CD4-positive, CD25-positive, alpha-beta regulatory T cell (primary cell): ENCODE measurements at regions not wholly inside any gene's neighbourhood (a gene's known extent, or its start where the extent isn't known, plus 50 kb on each side); places are given as distances from the start of the nearest gene placed in this dataset.

ENCODE experiments used
- ATAC-seq, 2 donors: fragments of 150-1000 bp; cut with Tn5 transposase; one replicate each; pipeline ENCODE4 v1.10.0; 2021; ENCODE audit warnings: low read depth in 2 of 2, moderate number of reproducible peaks in 2 of 2, moderate library complexity in 1 of 2
- DNase-seq, 3 donors: peaks; one replicate each; pipeline versions ENCODE4 v3.0.0 to v3.0.0-alpha.2; 2012 to 2022; ENCODE audit warnings: mixed read lengths in 1 of 3
- H3K27ac ChIP-seq: one replicate; pipeline ENCODE4 v1.7.0; 2013; ENCODE audit warnings: mild to moderate bottlenecking, low read length; ENCODE audit not compliant: insufficient read depth, poor library complexity, severe bottlenecking
- H3K27me3 ChIP-seq: one replicate; pipeline ENCODE4 v1.7.0; 2013; ENCODE audit warnings: low read length; ENCODE audit not compliant: control insufficient read depth, insufficient read depth
- H3K36me3 ChIP-seq: one replicate; pipeline ENCODE4 v1.7.0; 2013; ENCODE audit warnings: mild to moderate bottlenecking, low read length, moderate library complexity; ENCODE audit not compliant: control insufficient read depth, insufficient read depth
- H3K4me1 ChIP-seq: 2 replicates; pipeline ENCODE4 v1.7.0; 2013; ENCODE audit warnings: mild to moderate bottlenecking, low read length; ENCODE audit not compliant: insufficient read depth, control insufficient read depth, poor library complexity, severe bottlenecking
- H3K4me3 ChIP-seq: one replicate; pipeline ENCODE4 v1.7.0; 2013; ENCODE audit warnings: low read depth, mild to moderate bottlenecking, low read length, moderate library complexity
- H3K9me3 ChIP-seq, 2 experiments: 1 replicate in 1 of 2; 2 replicates in 1 of 2; pipeline ENCODE4 v1.7.0; 2013; ENCODE audit warnings: low read length in 2 of 2, mild to moderate bottlenecking in 1 of 2, moderate library complexity in 1 of 2; ENCODE audit not compliant: control insufficient read depth in 2 of 2
- H3K27ac Mint-ChIP-seq, 3 donors: one replicate each; pipeline ENCODE4 v1.8.0; 2020 to 2022; ENCODE audit warnings: mild to moderate bottlenecking in 3 of 3, mixed read lengths in 3 of 3, moderate library complexity in 2 of 3
- H3K27me3 Mint-ChIP-seq: one replicate; pipeline ENCODE4 v1.8.0; 2022; ENCODE audit warnings: mild to moderate bottlenecking, mixed read lengths
- H3K36me3 Mint-ChIP-seq: one replicate; pipeline ENCODE4 v1.8.0; 2020; ENCODE audit warnings: mixed read lengths
- H3K4me1 Mint-ChIP-seq, 4 donors: one replicate each; pipeline ENCODE4 v1.8.0; 2020 to 2022; ENCODE audit warnings: mixed read lengths in 4 of 4, mild to moderate bottlenecking in 1 of 4
- H3K4me3 Mint-ChIP-seq, 4 donors: one replicate each; pipeline ENCODE4 v1.8.0; 2020 to 2022; ENCODE audit warnings: mild to moderate bottlenecking in 4 of 4, mixed read lengths in 4 of 4, moderate library complexity in 3 of 4
- H3K9me3 Mint-ChIP-seq, 7 donors: one replicate each; pipeline ENCODE4 v1.8.0; 2020 to 2022; ENCODE audit warnings: mixed read lengths in 7 of 7, mild to moderate bottlenecking in 3 of 7, moderate library complexity in 2 of 7

- H3K36me3 Mint-ChIP-seq = no peaks in the 10 kb centered on the region
- no peaks in the 10 kb centered on the region for H3K9me3 ChIP-seq
- peaks cover 8% of the 10 kb centered on the region for H3K27me3 Mint-ChIP-seq
- H3K27ac ChIP-seq = no peak overlapping the region
- H3K4me1 ChIP-seq = no peaks in the 10 kb centered on the region
- H3K4me3 ChIP-seq = no peak overlapping the region
- H3K27ac Mint-ChIP-seq = no peak overlapping the region
- no peaks in the 10 kb centered on the region for H3K27me3 ChIP-seq
- H3K36me3 ChIP-seq = no peaks in the 10 kb centered on the region
- H3K4me1 Mint-ChIP-seq = no peaks in the 10 kb centered on the region
- ATAC-seq (no peak), DNase-seq (no peak)
- H3K9me3 Mint-ChIP-seq = peaks cover 0 to 2% (median 0%) of the 10 kb centered on the region in 7 donors
- H3K4me3 Mint-ChIP-seq = no peak overlapping the region
Measured at GRCh38 chr13:112133499-112134390, 66.8 kb downstream of the SOX1 start.

- Mint-ChIP-seq H3K27ac (no peak overlapping the region), H3K36me3 (no peaks in the 10 kb centered on the region), H3K4me1 (no peaks in the 10 kb centered on the region), H3K9me3 (peaks cover 0 to 2% (median 0%) of the 10 kb centered on the region in 7 donors), H3K27me3 (peaks cover 8% of the 10 kb centered on the region), H3K4me3 (no peak overlapping the region)
- Histone ChIP-seq H3K27me3 (no peaks in the 10 kb centered on the region), H3K36me3 (no peaks in the 10 kb centered on the region), H3K4me1 (no peaks in the 10 kb centered on the region), H3K27ac (no peak overlapping the region), H3K4me3 (no peak overlapping the region), H3K9me3 (no peaks in the 10 kb centered on the region)
- no peak for DNase-seq
- ATAC-seq = no peak
Measured at GRCh38 chr13:112134391-112135075, 67.6 kb downstream of the SOX1 start.

GRCh38 chr13:112136095-112136494 is 69.1 kb downstream of the SOX1 start:
- peaks cover 0 to 1% (median 0%) of the 10 kb centered on the region in 7 donors for H3K9me3 Mint-ChIP-seq
- DNase-seq (no peak), ATAC-seq (no peak)
- no peaks in the 10 kb centered on the region for H3K9me3 ChIP-seq
- no peaks in the 10 kb centered on the region for H3K27me3 ChIP-seq
- no peaks in the 10 kb centered on the region for H3K36me3 Mint-ChIP-seq
- H3K27ac Mint-ChIP-seq = no peak overlapping the region
- no peaks in the 10 kb centered on the region for H3K4me1 ChIP-seq
- no peaks in the 10 kb centered on the region for H3K4me1 Mint-ChIP-seq
- peaks cover 8% of the 10 kb centered on the region for H3K27me3 Mint-ChIP-seq
- H3K36me3 ChIP-seq = no peaks in the 10 kb centered on the region
- H3K4me3 ChIP-seq = no peak overlapping the region
- H3K27ac ChIP-seq = no peak overlapping the region
- H3K4me3 Mint-ChIP-seq = no peak overlapping the region

- Histone ChIP-seq H3K27me3 (no peaks in the 10 kb centered on the region), H3K9me3 (no peaks in the 10 kb centered on the region), H3K4me1 (no peaks in the 10 kb centered on the region), H3K4me3 (no peak overlapping the region), H3K27ac (no peak overlapping the region), H3K36me3 (no peaks in the 10 kb centered on the region)
- Mint-ChIP-seq H3K27ac (no peak overlapping the region), H3K4me1 (no peaks in the 10 kb centered on the region), H3K4me3 (no peak overlapping the region), H3K9me3 (no peaks in the 10 kb centered on the region), H3K27me3 (peaks cover 8% of the 10 kb centered on the region), H3K36me3 (no peaks in the 10 kb centered on the region)
- DNase-seq (no peak), ATAC-seq (no peak)
Measured at GRCh38 chr13:112137144-112137543, 70.2 kb downstream of the SOX1 start.

- Mint-ChIP-seq H3K27ac (no peak overlapping the region), H3K27me3 (peaks cover 9% of the 10 kb centered on the region)
- no peak for ATAC-seq
Measured at GRCh38 chr13:112140366-112140765, 73.4 kb downstream of the SOX1 start.

GRCh38 chr13:112141643-112142400 is 74.9 kb downstream of the SOX1 start:
- Histone ChIP-seq H3K36me3 (no peaks in the 10 kb centered on the region), H3K4me3 (no peak overlapping the region), H3K4me1 (no peaks in the 10 kb centered on the region), H3K27ac (no peak overlapping the region), H3K9me3 (no peaks in the 10 kb centered on the region), H3K27me3 (no peaks in the 10 kb centered on the region)
- peaks cover 0 to under 1% (median 0%) of the 10 kb centered on the region in 7 donors for H3K9me3 Mint-ChIP-seq
- no peak overlapping the region for H3K4me3 Mint-ChIP-seq
- no peak overlapping the region for H3K27ac Mint-ChIP-seq
- H3K4me1 Mint-ChIP-seq = no peaks in the 10 kb centered on the region
- DNase-seq (no peak), ATAC-seq (no peak)
- H3K36me3 Mint-ChIP-seq = no peaks in the 10 kb centered on the region
- H3K27me3 Mint-ChIP-seq = peaks cover 9% of the 10 kb centered on the region

More at GRCh38 chr13:112140366-112140765, 73.4 kb downstream of the SOX1 start:
- Histone ChIP-seq H3K27me3 (no peaks in the 10 kb centered on the region), H3K4me1 (no peaks in the 10 kb centered on the region), H3K36me3 (no peaks in the 10 kb centered on the region), H3K4me3 (no peak overlapping the region), H3K9me3 (no peaks in the 10 kb centered on the region), H3K27ac (no peak overlapping the region)
- Mint-ChIP-seq H3K9me3 (no peaks in the 10 kb centered on the region), H3K4me3 (no peak overlapping the region), H3K4me1 (no peaks in the 10 kb centered on the region), H3K36me3 (no peaks in the 10 kb centered on the region)
- no peak for DNase-seq

- H3K4me1 Mint-ChIP-seq = no peaks in the 10 kb centered on the region
- Histone ChIP-seq H3K4me3 (no peak overlapping the region), H3K36me3 (no peaks in the 10 kb centered on the region), H3K4me1 (no peaks in the 10 kb centered on the region), H3K9me3 (no peaks in the 10 kb centered on the region), H3K27me3 (no peaks in the 10 kb centered on the region), H3K27ac (no peak overlapping the region)
- H3K27me3 Mint-ChIP-seq = peaks cover 4% of the 10 kb centered on the region
- no peak for ATAC-seq
- DNase-seq = no peak
- no peak overlapping the region for H3K27ac Mint-ChIP-seq
- no peak overlapping the region for H3K4me3 Mint-ChIP-seq
- peaks cover 0 to 3% (median 0%) of the 10 kb centered on the region in 7 donors for H3K9me3 Mint-ChIP-seq
- H3K36me3 Mint-ChIP-seq = no peaks in the 10 kb centered on the region
Measured at GRCh38 chr13:112142401-112142930, 75.5 kb downstream of the SOX1 start.
